Ishikawa (cell line): ENCODE measurements at regions not wholly inside any gene's neighbourhood (a gene's known extent, or its start where the extent isn't known, plus 50 kb on each side); places are given as distances from the start of the nearest gene placed in this dataset.

Experiments used
- CEBPB ChIP-seq: IDR thresholded peaks from 2 replicates; pipeline ENCODE4 v1.6.1; 2012
- CREB1 ChIP-seq: IDR thresholded peaks from 2 replicates; pipeline ENCODE4 v1.6.1; 2012; ENCODE audit warnings: low read depth
- EGR1 ChIP-seq: IDR thresholded peaks from 2 replicates; pipeline ENCODE4 v1.6.1; 2012
- EP300 ChIP-seq: IDR thresholded peaks from 2 replicates; pipeline ENCODE4 v1.6.1; 2012; ENCODE audit warnings: borderline replicate concordance
- FOXM1 ChIP-seq: IDR thresholded peaks from 2 replicates; pipeline ENCODE4 v1.6.1; 2012; ENCODE audit warnings: low read depth, borderline replicate concordance
- NFIC ChIP-seq: IDR thresholded peaks from 2 replicates; pipeline ENCODE4 v1.6.1; 2012
- RAD21 ChIP-seq: IDR thresholded peaks from 2 replicates; pipeline ENCODE4 v1.6.1; 2012; ENCODE audit warnings: low read depth
- REST ChIP-seq: IDR thresholded peaks from 2 replicates; pipeline ENCODE4 v1.6.1; 2012; ENCODE audit warnings: low read depth, mild to moderate bottlenecking
- TAF1 ChIP-seq: IDR thresholded peaks from 2 replicates; pipeline ENCODE4 v1.6.1; 2012; ENCODE audit warnings: low read depth, mild to moderate bottlenecking
- TCF12 ChIP-seq: IDR thresholded peaks from 2 replicates; pipeline ENCODE4 v1.6.1; 2012; ENCODE audit warnings: low read depth
- TEAD4 ChIP-seq: IDR thresholded peaks from 2 replicates; pipeline ENCODE4 v1.6.1; 2012
- YY1 ChIP-seq: IDR thresholded peaks from 2 replicates; pipeline ENCODE4 v1.6.1; 2012; ENCODE audit warnings: low read depth
- ZBTB7A ChIP-seq: IDR thresholded peaks from 2 replicates; pipeline ENCODE4 v1.6.1; 2012; ENCODE audit warnings: low read depth
- TF ChIP-seq, protein P1 (sequence below): IDR thresholded peaks from 2 replicates; pipeline ENCODE4 v1.6.1; 2012
- TF ChIP-seq, protein P2 (sequence below): IDR thresholded peaks from 2 replicates; pipeline ENCODE4 v1.6.1; 2012

- TF ChIP-seq TEAD4 (peak; percentile 22; the same call in 1 of the 2 replicates), CREB1 (no peak)
Observed at GRCh38 chr6:139568956-139569538, 194.6 kb upstream of the CITED2 start.

DNA sequence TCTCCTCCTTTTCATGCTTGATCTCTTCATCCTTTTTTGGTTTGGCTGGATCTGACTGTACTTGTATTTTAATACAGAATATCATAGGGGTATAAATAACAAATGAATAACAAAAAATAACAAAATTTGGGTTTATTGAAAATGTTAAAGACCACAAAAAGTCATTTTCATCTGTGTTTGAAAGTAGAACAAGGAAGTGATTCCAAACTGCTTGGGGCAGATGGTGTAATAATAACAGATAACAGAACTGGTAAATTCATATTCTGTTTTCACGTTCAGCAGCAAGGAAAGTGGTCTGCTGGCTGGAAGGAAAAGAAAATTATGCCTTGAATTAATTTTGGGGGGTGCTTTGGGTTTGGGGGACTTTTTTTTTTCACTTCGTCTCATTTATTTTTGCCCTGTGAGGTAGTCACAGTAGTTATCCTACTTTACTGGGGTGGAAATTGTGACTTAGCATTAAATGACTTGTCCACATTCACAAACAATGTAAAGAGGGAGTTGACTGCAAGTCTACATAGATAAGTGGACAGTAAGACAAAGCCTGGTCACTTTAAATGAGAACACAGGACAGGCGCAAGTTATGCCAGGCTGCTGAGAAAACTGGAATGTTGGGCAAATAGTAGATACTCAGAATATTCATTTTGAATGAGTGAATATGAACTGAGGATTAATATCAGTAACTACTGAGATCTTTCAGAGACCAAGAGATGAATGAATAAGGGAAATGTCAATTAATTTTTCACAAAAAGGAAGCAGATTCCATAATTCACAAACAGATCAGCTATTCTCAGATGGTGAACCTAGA is 193.9 kb upstream of the CITED2 start:
- TF ChIP-seq TAF1, result no peak
- no peak for TF ChIP-seq CREB1
- no peak for TF ChIP-seq NFIC
- no peak for TF ChIP-seq EP300

GRCh38 chr6:139567095-139567494 is 192.6 kb upstream of the CITED2 start:
- TF ChIP-seq, protein P1, sequence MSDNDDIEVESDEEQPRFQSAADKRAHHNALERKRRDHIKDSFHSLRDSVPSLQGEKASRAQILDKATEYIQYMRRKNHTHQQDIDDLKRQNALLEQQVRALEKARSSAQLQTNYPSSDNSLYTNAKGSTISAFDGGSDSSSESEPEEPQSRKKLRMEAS, result no peak
- TF ChIP-seq CREB1 (no peak), CEBPB (no peak), REST (no peak), FOXM1 (no peak), EP300 (no peak), TEAD4 (no peak), YY1 (no peak), ZBTB7A (no peak), NFIC (no peak), TCF12 (no peak), TAF1 (no peak), RAD21 (no peak), EGR1 (no peak)
- TF ChIP-seq, protein P2, sequence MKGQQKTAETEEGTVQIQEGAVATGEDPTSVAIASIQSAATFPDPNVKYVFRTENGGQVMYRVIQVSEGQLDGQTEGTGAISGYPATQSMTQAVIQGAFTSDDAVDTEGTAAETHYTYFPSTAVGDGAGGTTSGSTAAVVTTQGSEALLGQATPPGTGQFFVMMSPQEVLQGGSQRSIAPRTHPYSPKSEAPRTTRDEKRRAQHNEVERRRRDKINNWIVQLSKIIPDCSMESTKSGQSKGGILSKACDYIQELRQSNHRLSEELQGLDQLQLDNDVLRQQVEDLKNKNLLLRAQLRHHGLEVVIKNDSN, result no peak

DNA sequence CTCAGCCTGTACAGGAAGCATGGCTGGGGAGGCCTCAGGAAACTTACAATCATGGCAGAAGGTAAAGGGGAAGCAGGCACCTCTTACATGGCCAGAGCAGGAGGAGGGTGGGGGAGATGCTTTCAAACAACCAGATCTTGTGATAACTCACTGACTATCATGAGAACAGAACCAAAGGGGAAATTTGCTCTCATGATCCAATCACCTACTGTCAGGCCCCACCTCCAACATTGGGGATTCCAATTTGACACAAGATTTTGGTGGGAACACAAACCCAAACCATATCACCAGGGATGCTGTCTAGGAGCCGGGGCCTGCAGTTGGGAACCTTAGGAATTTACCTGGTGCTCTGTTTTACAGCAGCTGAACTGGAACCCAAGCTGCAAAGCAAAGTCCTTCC is 191.1 kb upstream of the CITED2 start:
- TF ChIP-seq REST (no peak), TEAD4 (no peak), RAD21 (no peak), ZBTB7A (no peak), CREB1 (no peak), CEBPB (no peak), EP300 (no peak), NFIC (no peak), EGR1 (no peak), TCF12 (no peak), YY1 (no peak), FOXM1 (no peak), TAF1 (no peak)
- TF ChIP-seq, protein P1, result no peak
- TF ChIP-seq, protein P2, result no peak

DNA sequence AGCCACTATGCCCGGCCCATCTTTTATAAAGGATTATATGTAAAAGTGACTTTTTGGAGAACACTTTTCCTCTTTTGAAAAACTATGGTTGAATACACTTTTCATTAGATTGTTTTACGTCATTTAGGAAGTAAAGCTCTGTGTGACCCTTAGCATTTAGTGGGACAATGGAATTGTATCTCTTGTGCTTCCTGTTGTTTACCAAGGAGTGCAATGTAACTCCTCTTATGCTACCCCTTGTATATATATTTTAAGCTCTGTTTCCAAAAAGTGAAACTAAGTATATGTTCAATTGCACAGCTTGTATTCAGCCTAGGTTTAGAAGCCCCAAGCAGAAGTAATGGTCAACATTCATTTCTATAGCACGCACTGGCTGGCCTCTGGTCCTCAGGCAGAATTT is 183.1 kb upstream of the CITED2 start:
- no peak for TF ChIP-seq TCF12
- TF ChIP-seq TEAD4, result no peak
- no peak for TF ChIP-seq EGR1
- TF ChIP-seq FOXM1, result no peak
- TF ChIP-seq YY1, result no peak
- no peak for TF ChIP-seq CEBPB
- TF ChIP-seq TAF1, result no peak
- TF ChIP-seq RAD21, result no peak
- TF ChIP-seq ZBTB7A, result no peak
- no peak for TF ChIP-seq NFIC
- TF ChIP-seq, protein P1, result no peak
- no peak for TF ChIP-seq CREB1
- no peak for TF ChIP-seq REST
- TF ChIP-seq EP300, result no peak
- TF ChIP-seq, protein P2, result no peak
